ENCODE measurements at regions not wholly inside any gene's neighbourhood (a gene's known extent, or its start where the extent isn't known, plus 50 kb on each side); places are given as distances from the start of the nearest gene placed in this dataset.

DNA sequence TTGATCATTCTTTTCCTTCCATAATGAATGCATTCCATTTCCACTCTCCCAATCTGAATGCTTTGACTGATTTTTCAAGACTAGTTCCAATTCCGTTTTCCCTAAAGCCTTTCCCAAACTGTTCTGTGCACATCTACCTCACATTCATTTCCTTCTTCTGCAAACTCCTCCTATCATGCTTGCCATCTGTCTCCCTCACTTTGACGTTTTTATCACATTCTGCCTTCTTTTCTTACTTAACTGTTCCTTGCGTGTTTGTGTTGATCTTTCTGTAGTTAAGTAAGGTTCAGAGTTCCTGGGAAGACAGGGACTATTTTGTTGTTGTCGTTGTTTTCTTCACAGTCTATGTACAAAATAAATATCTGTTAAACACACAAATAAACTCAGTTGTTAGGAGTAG lies 179.0 kb downstream of the NXPE2 start (continued):
- no peak for TF ChIP-seq ELK1 (IDR thresholded peaks at IDR 0.05; ENCODE audit: low read depth, low read length)

DNA sequence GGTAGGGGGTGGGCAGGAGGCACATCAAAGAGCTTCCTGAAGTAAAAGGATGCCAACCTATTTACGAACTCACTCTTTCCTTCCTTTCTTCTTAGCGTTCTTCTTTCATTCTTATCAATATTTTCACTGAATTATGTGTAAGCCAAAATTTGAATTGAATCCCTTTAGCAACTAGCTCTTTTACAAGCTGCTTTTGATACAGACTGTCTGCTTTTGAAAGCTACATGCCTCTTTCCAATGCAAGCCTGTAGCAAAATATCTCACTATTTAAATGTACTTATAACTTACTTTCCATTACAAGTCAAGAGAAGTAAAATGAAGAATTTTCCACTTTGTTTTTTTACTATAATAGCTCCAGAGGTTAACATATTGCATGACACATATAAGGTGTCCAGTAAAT lies 186.6 kb downstream of the NXPE2 start:
- Histone ChIP-seq H4K20me1 (ENCODE audit: control insufficient read depth, insufficient read depth) (no peaks in the 10 kb centered on the region), H3K9ac (ENCODE audit: control insufficient read depth, insufficient read depth, low read length) (no peak overlapping the region), H3K4me3 (no peak overlapping the region), H3K4me1 (ENCODE audit: control insufficient read depth, insufficient read depth, low read length) (no peaks in the 10 kb centered on the region), H3K9me3 (replicated peaks; ENCODE audit: control insufficient read depth, insufficient read depth, low read length) (no peaks in the 10 kb centered on the region), H3K27ac (ENCODE audit: control insufficient read depth, insufficient read depth) (no peak overlapping the region), H3K36me3 (ENCODE audit: control insufficient read depth in 2 of 2, insufficient read depth in 2 of 2, low read length in 1 of 2) (no peaks in the 10 kb centered on the region), H3K27me3 (replicated peaks in 1 of 2; ENCODE audit: control insufficient read depth in 2 of 2, insufficient read depth in 2 of 2, low read length in 1 of 2) (no peaks in the 10 kb centered on the region), H2AFZ (ENCODE audit: control insufficient read depth, low read depth, low read length) (no peak overlapping the region), H3K4me2 (ENCODE audit: control insufficient read depth, insufficient read depth) (no peak overlapping the region), H3K79me2 (ENCODE audit: control insufficient read depth, insufficient read depth, low read length) (no peaks in the 10 kb centered on the region)
- ChIA-PET CTCF (interaction anchor here (1.2 kb wide), 1 partner anchor 27 kb away, joined by 3 read pairs; no protein-coding TSS in a partner anchor), RAD21 (ENCODE audit: unreplicated experiment) (no interaction called here), POLR2A (no interaction called here), SMC1A (ENCODE audit: uncharacterized antibody, unreplicated experiment) (no interaction called here)
- no TSS peak for BruUV-seq (replicated peaks)
- TF ChIP-seq LARP7 (IDR thresholded peaks at IDR 0.05): no peak
- no peak for TF ChIP-seq SPI1 (IDR thresholded peaks at IDR 0.05; ENCODE audit: borderline replicate concordance, insufficient read depth, low read depth, low read length)
- TF ChIP-seq DPF2 (IDR thresholded peaks at IDR 0.05): no peak
- TF ChIP-seq NFYB (IDR thresholded peaks at IDR 0.05; ENCODE audit: insufficient read depth, low read depth, low read length): no peak
- ATAC-seq: no peak
- in situ Hi-C loops (cut with MboI) (no loop called here), intact Hi-C loops (cut with micrococcal nuclease; ENCODE audit: unreplicated experiment) (no loop called here)
- no peak for FAIRE-seq
- 19% methylated on average over 2 of the region's 2 CpGs for WGBS (ENCODE audit: insufficient coverage, insufficient replicate concordance, low lambda C conversion rate, missing lambda C conversion rate)
- no peak for DNase-seq (ENCODE audit: low read depth, low spot score)

GRCh38 chr11:114876234-114876633 lies 197.9 kb downstream of the NXPE2 start:
- no peaks in the 10 kb centered on the region for H3K79me2 ChIP-seq (ENCODE audit: control insufficient read depth, insufficient read depth, low read length)
- ATAC-seq: no peak
- H2AFZ ChIP-seq (ENCODE audit: control insufficient read depth, low read depth, low read length): no peak overlapping the region
- no peaks in the 10 kb centered on the region for H3K9me3 ChIP-seq (replicated peaks; ENCODE audit: control insufficient read depth, insufficient read depth, low read length)
- intact Hi-C loops (cut with micrococcal nuclease; ENCODE audit: unreplicated experiment): no loop called here
- H3K9ac ChIP-seq (ENCODE audit: control insufficient read depth, insufficient read depth, low read length): no peak overlapping the region
- ChIA-PET SMC1A (ENCODE audit: uncharacterized antibody, unreplicated experiment) (no interaction called here), RAD21 (ENCODE audit: unreplicated experiment) (no interaction called here), POLR2A (no interaction called here), CTCF (no interaction called here)
- H3K27ac ChIP-seq (ENCODE audit: control insufficient read depth, insufficient read depth): no peak overlapping the region
- H3K4me2 ChIP-seq (ENCODE audit: control insufficient read depth, insufficient read depth): no peak overlapping the region
- in situ Hi-C loops (cut with MboI): no loop called here
- 52% methylated on average over 6 of the region's 6 CpGs for WGBS (ENCODE audit: insufficient coverage, insufficient replicate concordance, low lambda C conversion rate, missing lambda C conversion rate)
- no peak for DNase-seq (ENCODE audit: low read depth, low spot score)
- no peaks in the 10 kb centered on the region for H3K36me3 ChIP-seq (ENCODE audit: control insufficient read depth in 2 of 2, insufficient read depth in 2 of 2, low read length in 1 of 2)
- H3K4me3 ChIP-seq: no peak overlapping the region
- H4K20me1 ChIP-seq (ENCODE audit: control insufficient read depth, insufficient read depth): no peaks in the 10 kb centered on the region
- no peaks in the 10 kb centered on the region for H3K27me3 ChIP-seq (replicated peaks in 1 of 2; ENCODE audit: control insufficient read depth in 2 of 2, insufficient read depth in 2 of 2, low read length in 1 of 2)
- no peaks in the 10 kb centered on the region for H3K4me1 ChIP-seq (ENCODE audit: control insufficient read depth, insufficient read depth, low read length)
- no peak for FAIRE-seq
- no TSS peak for BruUV-seq (replicated peaks)
- TF ChIP-seq GATAD2B (conservative IDR thresholded peaks at IDR 0.05; ENCODE audit: low read depth) (no peak), MYB (IDR thresholded peaks at IDR 0.05; ENCODE audit: borderline replicate concordance, low read depth, low read length) (no peak), RELA (IDR thresholded peaks at IDR 0.05; ENCODE audit: borderline replicate concordance, partially characterized antibody) (no peak), HDAC2 (IDR thresholded peaks at IDR 0.05) (no peak), MTA3 (IDR thresholded peaks at IDR 0.05; ENCODE audit: borderline replicate concordance, low read length) (no peak), CEBPB (IDR thresholded peaks at IDR 0.05; ENCODE audit: borderline replicate concordance in 1 of 2, low read depth in 2 of 2, low read length in 2 of 2) (no peak)
- TF ChIP-seq, protein P1, sequence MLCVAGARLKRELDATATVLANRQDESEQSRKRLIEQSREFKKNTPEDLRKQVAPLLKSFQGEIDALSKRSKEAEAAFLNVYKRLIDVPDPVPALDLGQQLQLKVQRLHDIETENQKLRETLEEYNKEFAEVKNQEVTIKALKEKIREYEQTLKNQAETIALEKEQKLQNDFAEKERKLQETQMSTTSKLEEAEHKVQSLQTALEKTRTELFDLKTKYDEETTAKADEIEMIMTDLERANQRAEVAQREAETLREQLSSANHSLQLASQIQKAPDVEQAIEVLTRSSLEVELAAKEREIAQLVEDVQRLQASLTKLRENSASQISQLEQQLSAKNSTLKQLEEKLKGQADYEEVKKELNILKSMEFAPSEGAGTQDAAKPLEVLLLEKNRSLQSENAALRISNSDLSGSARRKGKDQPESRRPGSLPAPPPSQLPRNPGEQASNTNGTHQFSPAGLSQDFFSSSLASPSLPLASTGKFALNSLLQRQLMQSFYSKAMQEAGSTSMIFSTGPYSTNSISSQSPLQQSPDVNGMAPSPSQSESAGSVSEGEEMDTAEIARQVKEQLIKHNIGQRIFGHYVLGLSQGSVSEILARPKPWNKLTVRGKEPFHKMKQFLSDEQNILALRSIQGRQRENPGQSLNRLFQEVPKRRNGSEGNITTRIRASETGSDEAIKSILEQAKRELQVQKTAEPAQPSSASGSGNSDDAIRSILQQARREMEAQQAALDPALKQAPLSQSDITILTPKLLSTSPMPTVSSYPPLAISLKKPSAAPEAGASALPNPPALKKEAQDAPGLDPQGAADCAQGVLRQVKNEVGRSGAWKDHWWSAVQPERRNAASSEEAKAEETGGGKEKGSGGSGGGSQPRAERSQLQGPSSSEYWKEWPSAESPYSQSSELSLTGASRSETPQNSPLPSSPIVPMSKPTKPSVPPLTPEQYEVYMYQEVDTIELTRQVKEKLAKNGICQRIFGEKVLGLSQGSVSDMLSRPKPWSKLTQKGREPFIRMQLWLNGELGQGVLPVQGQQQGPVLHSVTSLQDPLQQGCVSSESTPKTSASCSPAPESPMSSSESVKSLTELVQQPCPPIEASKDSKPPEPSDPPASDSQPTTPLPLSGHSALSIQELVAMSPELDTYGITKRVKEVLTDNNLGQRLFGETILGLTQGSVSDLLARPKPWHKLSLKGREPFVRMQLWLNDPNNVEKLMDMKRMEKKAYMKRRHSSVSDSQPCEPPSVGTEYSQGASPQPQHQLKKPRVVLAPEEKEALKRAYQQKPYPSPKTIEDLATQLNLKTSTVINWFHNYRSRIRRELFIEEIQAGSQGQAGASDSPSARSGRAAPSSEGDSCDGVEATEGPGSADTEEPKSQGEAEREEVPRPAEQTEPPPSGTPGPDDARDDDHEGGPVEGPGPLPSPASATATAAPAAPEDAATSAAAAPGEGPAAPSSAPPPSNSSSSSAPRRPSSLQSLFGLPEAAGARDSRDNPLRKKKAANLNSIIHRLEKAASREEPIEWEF (IDR thresholded peaks at IDR 0.05; ENCODE audit: insufficient replicate concordance, low read depth, low read length): no peak

Measured in GM12878 (cell line).